ENCODE measurements at regions not wholly inside any gene's neighbourhood (a gene's known extent, or its start where the extent isn't known, plus 50 kb on each side); places are given as distances from the start of the nearest gene placed in this dataset.

DNA sequence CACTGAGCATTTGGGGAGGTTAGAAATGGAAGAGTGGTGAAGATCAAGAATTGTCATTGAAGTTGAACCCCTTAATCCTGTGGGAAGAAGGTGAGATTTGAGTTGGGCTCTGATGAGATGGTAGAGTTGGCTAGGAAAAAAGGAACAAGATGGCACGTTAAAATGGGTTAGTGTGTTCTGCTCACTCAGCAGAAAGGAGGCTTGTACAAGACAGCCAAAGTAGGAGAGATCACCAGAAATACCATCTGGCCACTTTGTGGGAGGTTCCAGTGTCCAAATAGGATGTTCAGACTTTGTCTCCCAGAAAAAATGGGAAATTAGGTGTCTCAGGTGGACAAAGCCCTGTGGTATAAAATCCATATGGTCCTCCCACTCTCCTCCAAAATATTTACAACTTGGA lies 56.0 kb upstream of the SLC14A2 start:
- Mint-ChIP-seq H3K27me3 (ENCODE audit: unreplicated experiment) (peaks cover 35% of the 10 kb centered on the region), H3K4me3 (ENCODE audit: unreplicated experiment) (no peak overlapping the region), H3K9me3 (ENCODE audit: unreplicated experiment) (no peaks in the 10 kb centered on the region), H3K4me1 (ENCODE audit: unreplicated experiment) (peaks cover 24% of the 10 kb centered on the region), H3K27ac (ENCODE audit: unreplicated experiment) (no peak overlapping the region), H3K36me3 (ENCODE audit: unreplicated experiment) (no peaks in the 10 kb centered on the region)
- no peak for DNase-seq (ENCODE audit: extremely low spot score, unreplicated experiment)
- TF ChIP-seq, protein P1, sequence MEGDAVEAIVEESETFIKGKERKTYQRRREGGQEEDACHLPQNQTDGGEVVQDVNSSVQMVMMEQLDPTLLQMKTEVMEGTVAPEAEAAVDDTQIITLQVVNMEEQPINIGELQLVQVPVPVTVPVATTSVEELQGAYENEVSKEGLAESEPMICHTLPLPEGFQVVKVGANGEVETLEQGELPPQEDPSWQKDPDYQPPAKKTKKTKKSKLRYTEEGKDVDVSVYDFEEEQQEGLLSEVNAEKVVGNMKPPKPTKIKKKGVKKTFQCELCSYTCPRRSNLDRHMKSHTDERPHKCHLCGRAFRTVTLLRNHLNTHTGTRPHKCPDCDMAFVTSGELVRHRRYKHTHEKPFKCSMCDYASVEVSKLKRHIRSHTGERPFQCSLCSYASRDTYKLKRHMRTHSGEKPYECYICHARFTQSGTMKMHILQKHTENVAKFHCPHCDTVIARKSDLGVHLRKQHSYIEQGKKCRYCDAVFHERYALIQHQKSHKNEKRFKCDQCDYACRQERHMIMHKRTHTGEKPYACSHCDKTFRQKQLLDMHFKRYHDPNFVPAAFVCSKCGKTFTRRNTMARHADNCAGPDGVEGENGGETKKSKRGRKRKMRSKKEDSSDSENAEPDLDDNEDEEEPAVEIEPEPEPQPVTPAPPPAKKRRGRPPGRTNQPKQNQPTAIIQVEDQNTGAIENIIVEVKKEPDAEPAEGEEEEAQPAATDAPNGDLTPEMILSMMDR (IDR thresholded peaks at IDR 0.05) = no peak

DNA sequence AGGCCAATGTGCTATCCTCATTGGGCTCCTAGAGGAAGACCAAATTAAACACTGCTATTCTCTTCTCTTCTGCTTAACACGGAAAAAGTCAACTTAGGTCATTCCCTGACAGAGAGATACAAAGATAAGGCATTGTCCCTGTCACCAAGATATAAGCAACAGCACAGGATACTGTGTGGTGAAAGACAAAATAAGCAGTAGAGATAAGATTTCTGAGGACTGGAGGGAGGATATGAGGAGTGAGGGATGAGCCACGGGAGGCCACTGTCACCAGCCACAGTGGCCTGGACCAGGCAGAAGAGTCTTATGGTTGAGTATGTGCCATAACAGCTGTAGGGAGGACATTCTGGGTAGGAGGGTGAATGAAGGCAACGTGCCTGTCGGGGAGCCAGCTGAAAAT lies 54.4 kb upstream of the SLC14A2 start:
- Mint-ChIP-seq H3K4me1 (ENCODE audit: unreplicated experiment) (peaks cover 34% of the 10 kb centered on the region), H3K9me3 (ENCODE audit: unreplicated experiment) (no peaks in the 10 kb centered on the region), H3K4me3 (ENCODE audit: unreplicated experiment) (no peak overlapping the region), H3K27ac (ENCODE audit: unreplicated experiment) (no peak overlapping the region), H3K36me3 (ENCODE audit: unreplicated experiment) (no peaks in the 10 kb centered on the region), H3K27me3 (ENCODE audit: unreplicated experiment) (peaks cover 34% of the 10 kb centered on the region)
- DNase-seq (ENCODE audit: extremely low spot score, unreplicated experiment) = no peak
- TF ChIP-seq, protein P1 (IDR thresholded peaks at IDR 0.05) = no peak

- Mint-ChIP-seq H3K27me3 (ENCODE audit: unreplicated experiment) (peaks cover 32% of the 10 kb centered on the region), H3K4me1 (ENCODE audit: unreplicated experiment) (peaks cover 51% of the 10 kb centered on the region), H3K27ac (ENCODE audit: unreplicated experiment) (peak overlapping the region; percentile 63), H3K4me3 (ENCODE audit: unreplicated experiment) (no peak overlapping the region), H3K9me3 (ENCODE audit: unreplicated experiment) (no peaks in the 10 kb centered on the region), H3K36me3 (ENCODE audit: unreplicated experiment) (no peaks in the 10 kb centered on the region)
- DNase-seq (ENCODE audit: extremely low spot score, unreplicated experiment) = no peak
- TF ChIP-seq, protein P1 (IDR thresholded peaks at IDR 0.05) = no peak
Observed at GRCh38 chr18:45562567-45563479, 52.5 kb upstream of the SLC14A2 start.

- Mint-ChIP-seq H3K4me3 (ENCODE audit: unreplicated experiment) (no peak overlapping the region), H3K9me3 (ENCODE audit: unreplicated experiment) (no peaks in the 10 kb centered on the region), H3K27ac (ENCODE audit: unreplicated experiment) (no peak overlapping the region), H3K27me3 (ENCODE audit: unreplicated experiment) (peaks cover 35% of the 10 kb centered on the region), H3K36me3 (ENCODE audit: unreplicated experiment) (no peaks in the 10 kb centered on the region), H3K4me1 (ENCODE audit: unreplicated experiment) (peaks cover 51% of the 10 kb centered on the region)
- no peak for DNase-seq (ENCODE audit: extremely low spot score, unreplicated experiment)
- TF ChIP-seq, protein P1 (IDR thresholded peaks at IDR 0.05) = no peak
Observed at GRCh38 chr18:45565280-45565970, 49.9 kb upstream of the SLC14A2 start.

All from osteocyte (in vitro differentiated cells).